ENCODE measurements at regions not wholly inside any gene's neighbourhood (a gene's known extent, or its start where the extent isn't known, plus 50 kb on each side); places are given as distances from the start of the nearest gene placed in this dataset.
"Not testable (repeated sequence)": the region's sequence is repeated elsewhere in the genome, so short reads cannot be mapped to it uniquely, and the experiment has no call there.

DNA sequence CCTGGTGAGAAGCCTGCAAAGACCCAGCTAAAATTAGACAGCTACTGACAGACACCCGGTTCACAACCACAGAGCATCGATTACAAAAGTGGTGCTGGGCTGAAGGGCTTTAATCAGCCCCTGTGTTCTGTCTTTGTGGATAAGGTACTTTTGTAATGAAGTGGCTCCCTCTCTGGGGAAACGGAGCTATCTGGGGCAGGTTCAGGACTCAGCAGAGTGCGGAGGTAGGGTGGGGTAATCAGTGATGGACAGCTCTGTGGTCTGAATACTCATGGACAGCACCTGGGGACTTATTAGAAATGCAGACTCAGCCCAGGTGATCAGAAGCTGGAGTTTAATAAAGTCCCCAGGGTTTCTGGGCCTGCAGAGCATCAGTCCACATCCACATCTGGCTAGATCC, 152.0 kb downstream of the MATN1 start:
- no peak overlapping the region for H3K27ac ChIP-seq (ENCODE audit: low read depth, low read length)
- no peaks in the 10 kb centered on the region for H3K4me1 ChIP-seq (ENCODE audit: control insufficient read depth, insufficient read depth, low read length, unreplicated experiment)
- no peak overlapping the region for H3K4me3 ChIP-seq (ENCODE audit: low read depth, low read length)
- H3K27me3 ChIP-seq (ENCODE audit: insufficient read depth, low read length), result peaks cover 10% of the 10 kb centered on the region; the same call in 1 of the 2 replicates
- H2AFZ ChIP-seq (ENCODE audit: low read length, unreplicated experiment), result no peak overlapping the region
- H3K36me3 ChIP-seq (ENCODE audit: insufficient read depth, low read length), result no peaks in the 10 kb centered on the region
- H3K79me2 ChIP-seq (ENCODE audit: control insufficient read depth, insufficient read depth, low read length, unreplicated experiment), result no peaks in the 10 kb centered on the region

DNA sequence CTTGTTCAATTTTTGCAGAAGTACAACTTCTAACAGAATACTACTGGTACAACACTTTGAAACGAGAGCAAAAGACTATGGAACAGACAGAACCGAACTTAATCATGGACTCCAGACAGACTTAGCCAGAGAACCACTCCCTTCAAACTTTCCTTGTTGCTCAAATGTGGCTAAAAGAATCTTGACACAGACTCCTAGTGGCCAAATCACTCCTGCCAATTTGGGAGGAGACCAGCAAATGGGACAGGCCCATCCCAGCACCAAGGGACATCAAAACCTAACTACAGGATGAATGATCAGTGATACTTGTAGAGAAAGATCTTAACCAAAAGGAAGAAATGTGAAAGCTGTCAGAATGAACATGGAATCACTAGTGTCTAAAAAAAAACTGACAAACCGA, 154.0 kb downstream of the MATN1 start:
- Histone ChIP-seq H3K4me3 (ENCODE audit: low read depth, low read length) (no peak overlapping the region), H3K27me3 (ENCODE audit: insufficient read depth, low read length) (peaks cover 6% of the 10 kb centered on the region; the same call in 1 of the 2 replicates), H3K4me1 (ENCODE audit: control insufficient read depth, insufficient read depth, low read length, unreplicated experiment) (no peaks in the 10 kb centered on the region), H3K27ac (ENCODE audit: low read depth, low read length) (no peak overlapping the region), H2AFZ (ENCODE audit: low read length, unreplicated experiment) (no peak overlapping the region), H3K79me2 (ENCODE audit: control insufficient read depth, insufficient read depth, low read length, unreplicated experiment) (no peaks in the 10 kb centered on the region), H3K36me3 (ENCODE audit: insufficient read depth, low read length) (no peaks in the 10 kb centered on the region)

DNA sequence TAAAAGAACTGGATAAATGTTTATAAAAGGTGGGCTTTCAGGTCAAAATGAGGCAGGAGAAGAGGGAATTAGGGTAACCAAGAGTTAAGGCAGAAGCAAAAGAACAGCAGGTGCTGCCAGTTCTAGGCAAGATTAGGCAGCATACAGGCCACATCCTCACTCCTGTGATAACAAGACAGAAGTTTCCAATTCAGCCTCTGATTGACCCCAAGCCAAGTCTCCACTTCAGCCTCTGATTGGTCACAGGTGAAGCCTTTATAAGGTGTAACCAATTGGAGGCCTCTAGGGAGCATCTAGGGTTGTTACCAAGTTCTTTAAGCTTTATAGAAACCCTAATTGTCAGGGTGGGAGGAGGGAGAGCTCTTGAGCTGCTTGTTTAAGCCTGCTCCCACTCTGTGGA, 160.8 kb downstream of the MATN1 start:
- Histone ChIP-seq H2AFZ (ENCODE audit: low read length, unreplicated experiment) (no peak overlapping the region), H3K79me2 (ENCODE audit: control insufficient read depth, insufficient read depth, low read length, unreplicated experiment) (no peaks in the 10 kb centered on the region), H3K27me3 (ENCODE audit: insufficient read depth, low read length) (0 out of 2 replicates have a peak, but pooled peaks cover 3% of the 10 kb centered on the region), H3K27ac (ENCODE audit: low read depth, low read length) (no peak overlapping the region), H3K4me1 (ENCODE audit: control insufficient read depth, insufficient read depth, low read length, unreplicated experiment) (no peaks in the 10 kb centered on the region), H3K4me3 (ENCODE audit: low read depth, low read length) (no peak overlapping the region), H3K36me3 (ENCODE audit: insufficient read depth, low read length) (no peaks in the 10 kb centered on the region)

DNA sequence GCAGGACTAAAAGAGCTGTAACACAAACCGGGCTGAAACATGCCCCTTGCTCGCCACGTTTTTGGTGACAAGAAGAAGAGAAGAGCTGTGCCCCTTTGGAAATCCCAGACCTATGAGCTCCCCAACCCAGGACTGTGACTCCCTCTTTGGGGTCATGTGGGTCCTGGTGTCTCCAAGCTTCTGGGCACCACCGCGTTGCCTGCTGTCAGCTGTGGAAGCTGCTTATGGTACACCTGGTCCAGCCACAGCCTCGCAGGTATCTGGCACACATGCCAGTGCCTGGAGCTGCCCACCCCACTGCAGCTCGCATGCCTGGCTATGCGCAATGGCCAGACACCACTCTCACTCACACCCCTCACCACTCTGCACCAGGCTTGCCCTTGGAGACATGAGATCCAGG, 171.8 kb downstream of the MATN1 start:
- Histone ChIP-seq H3K27ac (ENCODE audit: low read depth, low read length) (no peak overlapping the region), H3K4me3 (ENCODE audit: low read depth, low read length) (no peak overlapping the region), H3K79me2 (ENCODE audit: control insufficient read depth, insufficient read depth, low read length, unreplicated experiment) (no peaks in the 10 kb centered on the region), H2AFZ (ENCODE audit: low read length, unreplicated experiment) (no peak overlapping the region), H3K4me1 (ENCODE audit: control insufficient read depth, insufficient read depth, low read length, unreplicated experiment) (no peaks in the 10 kb centered on the region), H3K27me3 (ENCODE audit: insufficient read depth, low read length) (no peaks in the 10 kb centered on the region), H3K36me3 (ENCODE audit: insufficient read depth, low read length) (no peaks in the 10 kb centered on the region)

DNA sequence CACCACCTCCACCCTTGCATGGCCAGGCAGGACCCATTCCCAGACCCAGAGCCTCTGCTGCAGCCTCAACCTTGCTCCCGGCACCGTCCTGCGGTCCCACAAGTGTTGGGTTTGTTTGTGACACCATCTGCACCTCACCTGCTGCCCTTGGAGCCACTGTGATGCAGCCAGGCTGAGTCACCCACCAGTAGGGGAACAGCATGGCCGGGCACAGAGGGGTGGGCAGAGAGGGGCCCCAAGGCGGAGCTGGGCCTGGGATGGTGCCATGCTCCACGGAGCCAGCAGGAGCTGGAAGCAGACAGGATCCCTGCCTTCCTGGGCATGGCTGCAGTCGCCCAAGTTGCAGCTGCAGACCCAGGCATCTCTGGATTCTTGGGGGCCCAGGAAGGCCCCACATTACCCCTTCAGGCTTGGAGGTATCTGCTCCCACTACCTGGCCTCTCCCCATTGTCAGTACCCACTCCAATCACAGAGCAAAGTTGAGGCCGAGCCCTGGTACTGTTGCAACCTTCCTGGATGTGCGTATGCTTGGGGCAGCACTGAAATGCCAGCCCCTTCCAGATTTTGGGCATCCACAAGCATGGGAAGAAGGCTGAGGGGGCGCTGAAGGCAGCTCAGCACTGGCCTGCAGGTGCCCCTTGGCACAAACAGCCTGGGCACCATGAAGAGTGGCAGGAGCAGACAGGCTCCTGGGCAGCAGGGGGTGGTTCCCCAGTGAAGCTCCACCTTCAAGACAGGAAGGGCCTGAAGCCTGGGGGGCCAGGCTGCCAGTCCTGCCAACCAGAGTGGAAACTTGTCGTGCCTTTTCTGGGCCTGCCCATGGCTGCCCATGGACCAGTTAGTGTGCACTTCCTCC, 172.8 kb downstream of the MATN1 start:
- no peak overlapping the region for H3K27ac ChIP-seq (ENCODE audit: low read depth, low read length)
- no peaks in the 10 kb centered on the region for H3K36me3 ChIP-seq (ENCODE audit: insufficient read depth, low read length)
- H2AFZ ChIP-seq (ENCODE audit: low read length, unreplicated experiment), result no peak overlapping the region
- H3K27me3 ChIP-seq (ENCODE audit: insufficient read depth, low read length), result no peaks in the 10 kb centered on the region
- no peaks in the 10 kb centered on the region for H3K79me2 ChIP-seq (ENCODE audit: control insufficient read depth, insufficient read depth, low read length, unreplicated experiment)
- no peaks in the 10 kb centered on the region for H3K4me1 ChIP-seq (ENCODE audit: control insufficient read depth, insufficient read depth, low read length, unreplicated experiment)
- no peak overlapping the region for H3K4me3 ChIP-seq (ENCODE audit: low read depth, low read length)

DNA sequence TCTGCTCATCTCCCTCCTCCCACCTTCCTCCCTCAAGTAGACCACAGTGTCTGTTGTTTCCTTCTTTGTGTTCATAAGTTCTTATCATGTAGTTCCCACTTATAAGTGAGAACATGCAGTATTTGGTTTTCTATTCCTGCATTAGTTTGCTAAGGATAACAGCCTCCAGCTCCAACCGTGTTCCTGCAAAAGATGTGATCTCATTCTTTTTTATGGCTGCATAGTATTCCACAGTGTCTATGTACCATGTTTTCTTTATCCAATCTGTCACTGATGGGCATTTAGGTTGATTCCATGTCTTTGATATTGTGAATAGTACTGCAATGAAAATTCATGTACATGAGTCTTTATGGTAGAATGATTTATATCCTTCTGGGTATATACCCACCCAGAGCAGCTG, 173.5 kb downstream of the MATN1 start:
- not testable (repeated sequence) for H3K4me3 ChIP-seq (ENCODE audit: low read depth, low read length); H3K36me3 ChIP-seq (ENCODE audit: insufficient read depth, low read length); H2AFZ ChIP-seq (ENCODE audit: low read length, unreplicated experiment); H3K4me1 ChIP-seq (ENCODE audit: control insufficient read depth, insufficient read depth, low read length, unreplicated experiment); H3K27me3 ChIP-seq (ENCODE audit: insufficient read depth, low read length); H3K79me2 ChIP-seq (ENCODE audit: control insufficient read depth, insufficient read depth, low read length, unreplicated experiment); H3K27ac ChIP-seq (ENCODE audit: low read depth, low read length)

DNA sequence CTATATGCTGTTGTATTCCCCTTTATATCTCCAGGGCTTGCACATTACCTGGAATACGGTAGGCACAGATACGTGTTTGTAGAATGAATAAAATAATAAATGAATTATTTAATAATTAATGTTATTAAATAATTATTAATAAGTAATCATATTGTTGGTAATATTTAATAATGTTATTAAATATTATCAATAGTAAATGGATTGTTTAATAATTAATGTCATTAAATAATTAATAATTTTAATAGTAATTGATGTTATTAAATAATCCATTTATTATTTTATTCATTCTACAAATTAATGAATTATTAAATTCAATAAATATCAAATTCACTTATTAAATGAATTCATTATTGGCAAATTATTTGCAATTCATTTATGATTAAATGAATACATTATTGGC, 175.1 kb downstream of the MATN1 start:
- Histone ChIP-seq H3K27ac (ENCODE audit: low read depth, low read length) (no peak overlapping the region), H2AFZ (ENCODE audit: low read length, unreplicated experiment) (no peak overlapping the region), H3K36me3 (ENCODE audit: insufficient read depth, low read length) (no peaks in the 10 kb centered on the region), H3K27me3 (ENCODE audit: insufficient read depth, low read length) (no peaks in the 10 kb centered on the region), H3K79me2 (ENCODE audit: control insufficient read depth, insufficient read depth, low read length, unreplicated experiment) (no peaks in the 10 kb centered on the region), H3K4me3 (ENCODE audit: low read depth, low read length) (no peak overlapping the region), H3K4me1 (ENCODE audit: control insufficient read depth, insufficient read depth, low read length, unreplicated experiment) (no peaks in the 10 kb centered on the region)

DNA sequence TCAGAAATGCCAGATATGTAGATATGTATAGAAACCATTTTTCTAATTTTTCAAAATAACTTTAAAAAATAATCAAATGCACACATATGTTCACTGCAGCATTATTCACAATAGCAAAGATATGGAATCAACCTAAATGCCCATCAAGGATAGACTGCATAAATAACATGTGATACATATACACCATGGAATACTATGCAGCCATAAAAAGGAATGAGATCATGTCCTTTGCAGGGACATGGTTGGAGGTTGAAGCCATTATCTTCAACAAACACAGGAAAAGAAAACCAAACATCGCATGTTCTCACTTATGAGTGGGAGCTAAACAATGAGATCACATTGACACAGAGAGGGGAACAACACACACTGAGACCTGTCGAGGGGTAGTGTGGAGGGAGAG, 176.1 kb downstream of the MATN1 start:
- not testable (repeated sequence) for H2AFZ ChIP-seq (ENCODE audit: low read length, unreplicated experiment); H3K36me3 ChIP-seq (ENCODE audit: insufficient read depth, low read length); H3K27me3 ChIP-seq (ENCODE audit: insufficient read depth, low read length); H3K27ac ChIP-seq (ENCODE audit: low read depth, low read length); H3K79me2 ChIP-seq (ENCODE audit: control insufficient read depth, insufficient read depth, low read length, unreplicated experiment); H3K4me3 ChIP-seq (ENCODE audit: low read depth, low read length); H3K4me1 ChIP-seq (ENCODE audit: control insufficient read depth, insufficient read depth, low read length, unreplicated experiment)

DNA sequence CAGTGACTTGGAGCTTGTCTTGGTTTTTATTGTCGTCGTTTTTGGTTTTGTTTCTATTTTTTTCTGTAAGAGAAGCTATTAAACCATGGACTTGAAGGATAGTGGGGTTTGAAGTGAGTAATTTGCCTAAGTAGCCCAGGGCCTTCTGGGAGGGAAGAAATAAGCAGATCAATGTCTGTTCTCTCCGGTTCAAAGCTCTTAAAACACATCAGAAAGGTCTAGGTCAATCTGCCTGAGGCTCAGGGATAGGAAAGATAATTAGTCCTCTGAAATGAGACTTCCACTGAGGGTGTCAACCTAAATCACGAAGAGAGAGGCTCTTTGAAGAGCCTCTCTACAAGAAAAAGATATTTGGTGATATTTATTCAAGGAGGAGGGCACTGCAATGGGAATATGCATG, 178.0 kb downstream of the MATN1 start:
- no peaks in the 10 kb centered on the region for H3K4me1 ChIP-seq (ENCODE audit: control insufficient read depth, insufficient read depth, low read length, unreplicated experiment)

DNA sequence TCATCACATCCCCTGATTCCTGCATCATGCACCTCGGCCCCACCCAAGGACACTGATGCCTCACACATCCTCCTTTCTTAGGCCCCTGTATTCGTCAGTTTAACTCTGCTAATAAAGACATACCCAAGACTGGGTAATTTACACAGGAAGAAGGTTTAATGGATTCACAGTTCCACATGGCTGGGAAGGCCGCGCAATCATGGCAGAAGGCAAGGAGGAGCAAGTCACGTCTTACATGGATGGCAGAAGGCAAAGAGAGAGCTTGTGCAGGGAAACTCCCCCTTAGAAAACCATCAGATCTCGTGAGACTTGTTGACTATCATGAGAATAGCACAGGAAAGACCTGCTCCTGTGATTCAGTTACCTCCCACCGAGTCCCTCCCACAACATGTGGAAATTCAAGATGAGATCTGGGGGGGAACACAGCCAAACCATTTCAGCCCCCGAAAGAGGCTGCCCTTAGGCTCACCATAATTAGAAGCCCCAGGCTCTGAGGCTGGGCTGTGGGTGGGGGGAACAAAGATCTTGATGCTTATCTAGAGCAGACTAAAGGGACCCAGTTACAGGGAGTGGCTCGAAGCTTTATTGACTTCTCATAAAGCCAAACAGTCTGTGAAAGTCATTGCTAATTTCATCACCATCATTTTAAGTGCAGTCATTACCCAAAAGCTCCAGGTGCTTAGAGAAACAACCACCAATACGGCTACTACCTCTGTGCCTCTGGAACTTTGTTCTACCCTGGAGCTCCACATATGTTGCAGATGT, 181.5 kb downstream of the MATN1 start:
- Histone ChIP-seq H3K27ac (ENCODE audit: low read depth, low read length) (no peak overlapping the region), H3K4me1 (ENCODE audit: control insufficient read depth, insufficient read depth, low read length, unreplicated experiment) (no peaks in the 10 kb centered on the region), H3K36me3 (ENCODE audit: insufficient read depth, low read length) (no peaks in the 10 kb centered on the region), H2AFZ (ENCODE audit: low read length, unreplicated experiment) (no peak overlapping the region), H3K27me3 (ENCODE audit: insufficient read depth, low read length) (no peaks in the 10 kb centered on the region), H3K79me2 (ENCODE audit: control insufficient read depth, insufficient read depth, low read length, unreplicated experiment) (no peaks in the 10 kb centered on the region), H3K4me3 (ENCODE audit: low read depth, low read length) (no peak overlapping the region)

More for the DNA sequence above, 178.0 kb downstream of the MATN1 start:
- no peak overlapping the region for H3K27ac ChIP-seq (ENCODE audit: low read depth, low read length)
- H3K4me3 ChIP-seq (ENCODE audit: low read depth, low read length), result no peak overlapping the region
- no peaks in the 10 kb centered on the region for H3K79me2 ChIP-seq (ENCODE audit: control insufficient read depth, insufficient read depth, low read length, unreplicated experiment)
- H3K36me3 ChIP-seq (ENCODE audit: insufficient read depth, low read length), result no peaks in the 10 kb centered on the region
- no peak overlapping the region for H2AFZ ChIP-seq (ENCODE audit: low read length, unreplicated experiment)
- no peaks in the 10 kb centered on the region for H3K27me3 ChIP-seq (ENCODE audit: insufficient read depth, low read length)

Measured in ACC112 (cell line).